GM12892 (cell line): ENCODE measurements at regions not wholly inside any gene's neighbourhood (a gene's known extent, or its start where the extent isn't known, plus 50 kb on each side); places are given as distances from the start of the nearest gene placed in this dataset.

ENCODE experiments used
- POLR2A ChIP-seq: IDR thresholded peaks from 2 replicates; pipeline ENCODE4 v1.6.1; 2011; ENCODE audit warnings: low read depth, low read length, control low read depth
- POLR2AphosphoS5 ChIP-seq: IDR thresholded peaks from 2 replicates; pipeline ENCODE4 v1.6.1; 2011; ENCODE audit warnings: low read depth, low read length, control low read depth
- TAF1 ChIP-seq: IDR thresholded peaks from 2 replicates; pipeline ENCODE4 v1.6.1; 2011; ENCODE audit warnings: low read depth, mild to moderate bottlenecking, control low read depth, low read length, borderline replicate concordance

DNA sequence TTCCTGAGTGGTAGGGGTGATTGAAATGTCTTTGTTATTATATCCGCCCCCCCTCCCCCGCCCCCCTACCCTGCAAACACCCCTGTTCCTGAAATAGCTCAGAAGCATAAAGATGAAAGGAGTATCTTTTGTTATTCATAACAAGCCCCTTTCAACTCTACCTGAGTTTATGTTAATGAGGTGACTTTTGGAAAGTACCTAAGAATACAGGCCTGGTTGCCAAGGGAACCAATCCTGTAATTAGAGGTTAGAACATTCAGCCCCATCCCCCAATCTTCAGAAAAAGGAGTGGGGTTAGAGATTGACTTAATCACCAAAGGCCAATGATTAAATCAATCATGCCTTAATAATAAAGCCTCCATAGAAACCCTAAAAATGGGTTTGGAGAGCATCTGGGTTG lies 979.2 kb upstream of the GJE1 start:
- no peak for TF ChIP-seq POLR2AphosphoS5
- TF ChIP-seq POLR2A, result no peak
- TF ChIP-seq TAF1, result no peak
